Testis (tissue), 2 donors: ENCODE measurements at regions not wholly inside any gene's neighbourhood (a gene's known extent, or its start where the extent isn't known, plus 50 kb on each side); places are given as distances from the start of the nearest gene placed in this dataset.

ENCODE experiments used
- CTCF ChIP-seq, 3 experiments: fragments of 450-650 bp in 2 of 3; fragments of 200-600 bp in 1 of 3; sonication (generic) in 1 of 3; IDR thresholded peaks; one replicate each; pipeline ENCODE4 v1.5.1; 2016 to 2019; ENCODE audit warnings: antibody characterized with exemption in 3 of 3, mild to moderate bottlenecking in 2 of 3, moderate library complexity in 1 of 3
- POLR2A ChIP-seq: fragments of 450-650 bp; IDR thresholded peaks from one replicate; pipeline ENCODE4 v1.6.1; 2017; ENCODE audit warnings: antibody characterized with exemption, mild to moderate bottlenecking, moderate library complexity

- TF ChIP-seq CTCF (IDR thresholded peaks at IDR 0.05) (no peak), POLR2A (no peak)
Observed at GRCh38 chr1:209402697-209403096, 180.8 kb upstream of the CAMK1G start.
